Forelimb muscle (tissue), 1 donor: ENCODE measurements at regions not wholly inside any gene's neighbourhood (a gene's known extent, or its start where the extent isn't known, plus 50 kb on each side); places are given as distances from the start of the nearest gene placed in this dataset.
"Not testable (repeated sequence)": the region's sequence is repeated elsewhere in the genome, so short reads cannot be mapped to it uniquely, and the experiment has no call there.

Source experiments
- DNase-seq: peaks from one replicate; pipeline ENCODE4 v3.0.0-alpha.2; 2013; ENCODE audit warnings: low read depth

- peak; percentile 53 for DNase-seq
Observed at GRCh38 chrX:33989936-33990335, 142.2 kb downstream of the FAM47A start.

GRCh38 chrX:33987458-33987857, 144.7 kb downstream of the FAM47A start:
- DNase-seq, result no peak

- DNase-seq, result no peak
Observed at GRCh38 chrX:33974676-33975075, 157.4 kb downstream of the FAM47A start.

GRCh38 chrX:33970028-33970967, 161.8 kb downstream of the FAM47A start:
- DNase-seq, result no peak

GRCh38 chrX:33969105-33969504, 163.0 kb downstream of the FAM47A start:
- no peak for DNase-seq

- DNase-seq, result no peak
Observed at GRCh38 chrX:33968611-33969010, 163.5 kb downstream of the FAM47A start.

- no peak for DNase-seq
Observed at GRCh38 chrX:33949300-33949699, 182.8 kb downstream of the FAM47A start.

GRCh38 chrX:33926249-33926648, 205.9 kb downstream of the FAM47A start:
- DNase-seq, result not testable (repeated sequence)

GRCh38 chrX:33923262-33923661, 208.9 kb downstream of the FAM47A start:
- DNase-seq, result no peak

- no peak for DNase-seq
Observed at GRCh38 chrX:33909836-33910235, 222.3 kb downstream of the FAM47A start.

GRCh38 chrX:33908898-33909297, 223.2 kb downstream of the FAM47A start:
- DNase-seq, result no peak

- DNase-seq, result no peak
Observed at GRCh38 chrX:33908074-33908473, 224.0 kb downstream of the FAM47A start.

- no peak for DNase-seq
Observed at GRCh38 chrX:33906971-33907370, 225.1 kb downstream of the FAM47A start.

GRCh38 chrX:33892670-33893069, 239.4 kb downstream of the FAM47A start:
- no peak for DNase-seq

GRCh38 chrX:33855251-33855650, 276.9 kb downstream of the FAM47A start:
- no peak for DNase-seq

GRCh38 chrX:33852146-33852545, 280.0 kb downstream of the FAM47A start:
- not testable (repeated sequence) for DNase-seq

- DNase-seq, result peak; percentile 29
Observed at GRCh38 chrX:33840176-33840575, 291.9 kb downstream of the FAM47A start.

- DNase-seq, result no peak
Observed at GRCh38 chrX:33831211-33831610, 300.9 kb downstream of the FAM47A start.

- DNase-seq, result no peak
Observed at GRCh38 chrX:33817266-33817665, 314.8 kb downstream of the FAM47A start.

- no peak for DNase-seq
Observed at GRCh38 chrX:33808636-33809035, 323.5 kb downstream of the FAM47A start.

- no peak for DNase-seq
Observed at GRCh38 chrX:33784548-33784947, 347.6 kb downstream of the FAM47A start.

- DNase-seq, result no peak
Observed at GRCh38 chrX:33741807-33742206, 390.3 kb downstream of the FAM47A start.

- no peak for DNase-seq
Observed at GRCh38 chrX:33735182-33735581, 396.9 kb downstream of the FAM47A start.
